ENCODE measurements at regions not wholly inside any gene's neighbourhood (a gene's known extent, or its start where the extent isn't known, plus 50 kb on each side); places are given as distances from the start of the nearest gene placed in this dataset.

DNA sequence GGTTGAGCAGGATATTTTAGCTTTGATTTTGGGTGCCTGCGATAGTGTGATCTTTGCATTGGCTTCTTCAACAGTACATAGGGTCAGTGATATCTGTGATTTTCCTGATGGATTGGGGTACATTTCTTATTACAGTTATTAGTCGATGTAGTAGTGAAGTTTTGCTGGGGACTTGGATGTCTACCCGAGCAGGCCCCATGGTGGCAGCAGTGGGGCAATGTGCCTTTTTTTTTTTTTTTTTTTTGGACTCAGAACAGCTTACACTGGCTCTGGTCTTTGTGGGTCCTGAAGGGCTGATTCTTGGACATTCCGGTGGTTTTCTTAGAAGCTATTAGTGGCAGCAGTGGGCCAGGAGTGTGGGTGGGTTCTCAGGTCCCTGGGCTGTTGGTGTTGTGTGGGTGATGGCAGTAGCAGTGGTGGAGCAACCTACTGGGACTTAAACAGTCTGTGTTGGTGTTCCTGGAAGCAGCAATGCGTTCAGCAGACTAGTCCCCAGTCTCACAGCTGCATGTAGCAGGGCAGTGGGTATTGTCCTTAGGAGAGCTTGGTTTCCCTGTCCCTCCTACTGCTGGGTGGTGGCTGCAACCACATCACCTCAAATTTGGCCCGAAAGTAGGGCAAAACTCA lies 53.7 kb upstream of the SLC4A10 start:
- no peaks in the 10 kb centered on the region for H3K79me2 ChIP-seq (ENCODE audit: control insufficient read depth, insufficient read depth, low read length, unreplicated experiment)
- no peaks in the 10 kb centered on the region for H3K4me1 ChIP-seq (ENCODE audit: control insufficient read depth, insufficient read depth, low read length, unreplicated experiment)
- H3K4me3 ChIP-seq (ENCODE audit: low read depth, low read length): no peak overlapping the region
- H3K36me3 ChIP-seq (ENCODE audit: insufficient read depth, low read length): no peaks in the 10 kb centered on the region
- no peak overlapping the region for H2AFZ ChIP-seq (ENCODE audit: low read length, unreplicated experiment)
- H3K27ac ChIP-seq (ENCODE audit: low read depth, low read length): no peak overlapping the region
- peaks cover 12% of the 10 kb centered on the region for H3K27me3 ChIP-seq (ENCODE audit: insufficient read depth, low read length)

DNA sequence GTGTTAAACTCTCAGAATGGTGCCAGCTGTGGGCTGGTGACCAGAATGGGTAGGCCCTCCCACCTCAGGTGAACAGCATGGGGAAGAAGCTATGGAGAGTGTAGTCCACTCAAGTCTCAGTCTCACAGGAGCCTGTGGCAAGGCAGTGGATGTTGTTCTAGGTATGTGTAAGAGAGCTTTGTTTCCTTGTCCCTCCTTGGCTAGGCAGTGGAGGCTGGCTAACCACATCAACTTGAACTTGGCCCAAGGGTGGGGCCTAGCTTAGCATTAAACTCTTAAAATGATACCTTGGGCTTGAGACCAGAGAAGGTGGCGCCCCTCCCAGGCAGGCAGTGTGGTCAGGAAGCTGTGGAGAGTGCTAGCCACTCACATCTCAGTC lies 53.2 kb upstream of the SLC4A10 start:
- Histone ChIP-seq H2AFZ (ENCODE audit: low read length, unreplicated experiment) (no peak overlapping the region), H3K27ac (ENCODE audit: low read depth, low read length) (no peak overlapping the region), H3K36me3 (ENCODE audit: insufficient read depth, low read length) (no peaks in the 10 kb centered on the region), H3K79me2 (ENCODE audit: control insufficient read depth, insufficient read depth, low read length, unreplicated experiment) (no peaks in the 10 kb centered on the region), H3K27me3 (ENCODE audit: insufficient read depth, low read length) (peaks cover 12% of the 10 kb centered on the region), H3K4me1 (ENCODE audit: control insufficient read depth, insufficient read depth, low read length, unreplicated experiment) (no peaks in the 10 kb centered on the region), H3K4me3 (ENCODE audit: low read depth, low read length) (no peak overlapping the region)

Data from ACC112 (cell line).